GM19025 (cell line): ENCODE measurements at regions not wholly inside any gene's neighbourhood (a gene's known extent, or its start where the extent isn't known, plus 50 kb on each side); places are given as distances from the start of the nearest gene placed in this dataset.
"Not testable (repeated sequence)": the region's sequence is repeated elsewhere in the genome, so short reads cannot be mapped to it uniquely, and the experiment has no call there.

ENCODE experiments used
- ATAC-seq: cut with Tn5 transposase; IDR thresholded peaks from one replicate; pipeline ENCODE4 v1.9.1; 2021; ENCODE audit warnings: mild to moderate bottlenecking, low read depth, moderate library complexity; ENCODE audit not compliant: unreplicated experiment

DNA sequence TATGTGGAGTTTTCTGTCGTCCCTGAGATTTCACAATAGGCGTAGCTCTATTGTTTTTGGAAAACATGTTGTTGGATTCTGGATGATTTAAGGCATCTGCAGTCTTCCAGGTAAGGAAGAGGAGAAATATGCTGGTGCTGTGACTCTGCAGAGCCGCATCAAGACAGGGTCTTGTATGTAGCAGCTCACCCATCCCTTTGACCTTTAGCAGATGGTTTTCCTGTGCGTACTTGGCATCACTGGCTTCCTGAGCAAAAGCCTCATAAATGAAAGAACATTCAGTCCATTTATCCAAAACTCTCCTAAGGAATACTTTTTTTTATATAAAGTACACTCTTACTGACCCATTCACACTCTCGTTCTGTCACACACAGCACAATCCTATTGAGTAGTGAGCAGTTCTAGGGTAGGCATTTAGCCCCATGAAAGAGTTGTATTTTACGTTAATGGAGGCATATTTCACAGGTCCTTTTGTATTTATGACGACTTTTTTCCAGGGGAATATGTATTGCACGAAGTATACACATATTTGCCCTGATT lies 443.9 kb downstream of the STK39 start:
- ATAC-seq, result no peak

DNA sequence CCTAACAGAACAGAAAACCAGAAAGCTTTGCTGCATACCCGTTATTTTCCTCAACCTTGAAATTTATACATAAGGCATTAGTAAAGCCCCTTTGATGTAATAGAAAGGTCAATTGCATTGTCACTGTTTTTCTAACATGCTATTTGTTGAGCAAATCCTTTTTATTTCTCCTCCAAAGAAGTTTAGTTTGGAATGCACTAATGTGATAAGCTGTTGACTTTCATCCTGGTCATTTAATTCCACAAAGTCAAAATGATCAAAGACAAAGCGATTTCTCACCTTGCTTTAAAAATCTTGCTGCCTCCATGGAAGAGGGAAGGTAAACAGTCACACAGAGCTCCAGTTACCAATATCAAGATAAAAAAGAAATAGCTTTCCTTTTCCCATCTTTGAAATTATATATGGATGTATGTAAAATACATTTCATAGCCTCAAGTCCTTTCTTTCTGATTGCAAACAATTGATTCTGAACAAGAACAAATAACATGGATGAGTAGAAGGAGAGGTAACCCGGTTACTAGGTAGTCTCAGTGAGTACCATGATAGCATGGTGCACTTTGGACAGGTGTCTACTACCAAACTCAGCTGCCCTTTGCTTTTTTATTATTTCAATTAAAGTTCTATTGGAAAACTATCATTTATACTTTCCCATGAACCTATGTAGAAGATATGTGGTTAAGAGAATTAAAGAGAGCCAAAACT lies 452.7 kb downstream of the STK39 start:
- no peak for ATAC-seq

DNA sequence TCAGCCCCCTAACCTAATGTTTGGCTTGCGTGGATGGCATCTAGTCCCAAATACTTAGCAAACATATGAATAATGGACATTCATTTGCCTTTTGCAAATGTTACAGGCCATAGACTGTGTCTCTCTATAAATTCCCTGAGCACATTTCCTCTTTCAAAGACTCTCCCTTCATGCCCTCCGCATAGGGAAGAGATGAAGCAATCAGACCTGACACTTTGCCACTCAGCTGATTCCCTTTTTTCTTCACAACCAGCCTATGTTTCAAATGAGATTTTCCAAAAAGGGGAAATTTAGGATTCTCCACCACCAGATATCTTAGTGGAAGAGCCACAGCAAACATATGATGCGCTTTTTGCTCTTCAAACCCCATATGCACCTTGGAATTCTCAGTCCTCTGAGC lies 453.7 kb downstream of the STK39 start:
- no peak for ATAC-seq

DNA sequence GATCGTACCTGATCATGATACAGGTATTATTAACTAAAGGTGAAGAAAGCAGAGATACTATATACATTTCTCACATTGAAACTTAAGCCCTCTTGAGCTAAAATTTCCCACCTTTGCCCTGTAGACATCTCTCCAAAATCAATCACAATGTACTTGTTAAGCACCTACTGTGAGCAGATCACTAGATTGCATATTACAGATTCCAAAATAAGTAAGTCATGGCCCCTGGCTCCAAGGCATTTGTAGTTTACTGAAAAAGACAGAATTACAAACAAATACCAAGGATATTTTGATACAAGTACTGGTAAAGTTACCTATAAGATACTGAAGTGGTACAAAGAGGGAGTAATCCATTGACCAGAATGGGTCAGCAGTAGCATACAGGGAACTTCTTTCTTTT lies 455.3 kb downstream of the STK39 start:
- no peak for ATAC-seq

DNA sequence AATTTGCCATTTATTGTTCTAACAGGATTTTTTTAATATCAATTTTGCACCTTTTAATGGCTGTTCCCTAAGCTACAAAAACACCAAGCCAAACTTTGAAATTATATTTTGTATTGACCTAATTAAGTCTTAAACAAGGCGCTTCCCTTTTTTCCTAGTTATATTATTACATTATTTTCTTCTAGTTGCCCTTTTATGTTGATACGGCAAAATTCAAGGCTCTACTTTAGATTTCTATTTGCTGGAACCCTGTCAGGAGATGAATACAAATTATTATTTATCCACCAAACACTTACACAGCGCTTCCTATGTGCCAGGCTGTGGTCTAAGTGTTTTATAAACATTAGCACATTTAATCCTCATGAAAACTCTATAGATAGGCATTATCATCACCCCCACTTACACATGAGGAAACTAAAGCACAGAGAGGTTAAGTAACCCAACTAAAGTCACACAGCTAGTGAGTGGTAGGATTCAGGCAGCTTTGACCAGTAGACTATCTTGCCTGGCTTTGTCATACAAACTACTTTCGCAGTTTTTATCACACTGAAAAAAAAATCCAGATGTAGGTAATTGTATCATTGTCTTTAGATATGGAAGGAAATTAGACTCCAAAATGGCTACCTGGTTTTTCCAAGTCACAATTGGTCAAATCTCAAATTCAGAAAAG lies 456.5 kb downstream of the STK39 start:
- ATAC-seq, result no peak

DNA sequence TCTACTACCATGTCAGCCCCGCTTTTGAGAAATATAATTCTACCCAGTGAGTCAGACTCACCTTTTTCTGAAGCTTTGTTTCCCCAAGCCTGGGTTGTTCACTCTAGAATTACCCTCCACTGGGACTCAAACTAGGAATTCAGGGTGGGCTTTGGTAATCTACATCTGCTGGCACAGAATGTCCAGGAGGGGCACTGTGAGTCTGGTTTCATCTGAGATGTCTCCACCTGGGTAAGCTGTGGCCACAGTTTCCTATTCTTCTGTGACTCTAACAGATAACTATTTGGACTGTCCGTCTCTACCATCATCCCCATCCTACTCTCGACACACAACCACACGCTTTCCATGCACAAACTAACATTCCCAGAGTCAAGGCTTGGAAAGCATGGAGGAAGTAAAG lies 457.2 kb downstream of the STK39 start:
- ATAC-seq, result no peak

DNA sequence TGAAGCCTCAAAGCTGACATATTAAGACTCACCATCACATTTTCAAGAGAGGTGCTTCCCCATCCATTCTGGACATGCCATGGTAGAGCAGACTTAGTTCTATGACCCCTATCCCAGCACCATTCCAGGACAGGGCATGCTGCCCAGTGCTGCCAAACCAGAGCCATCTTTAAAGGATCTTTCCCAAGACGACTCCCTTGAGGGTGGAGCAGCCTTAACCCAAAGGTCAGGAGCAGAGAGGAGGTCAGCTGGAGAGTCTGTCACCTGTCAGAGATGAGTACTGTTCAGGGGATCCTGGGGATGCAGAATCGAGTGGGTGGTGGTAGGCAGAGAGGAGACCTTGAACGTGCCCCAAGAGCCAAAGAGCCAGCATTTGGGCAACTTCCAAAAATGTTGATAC lies 459.8 kb downstream of the STK39 start:
- ATAC-seq, result no peak

DNA sequence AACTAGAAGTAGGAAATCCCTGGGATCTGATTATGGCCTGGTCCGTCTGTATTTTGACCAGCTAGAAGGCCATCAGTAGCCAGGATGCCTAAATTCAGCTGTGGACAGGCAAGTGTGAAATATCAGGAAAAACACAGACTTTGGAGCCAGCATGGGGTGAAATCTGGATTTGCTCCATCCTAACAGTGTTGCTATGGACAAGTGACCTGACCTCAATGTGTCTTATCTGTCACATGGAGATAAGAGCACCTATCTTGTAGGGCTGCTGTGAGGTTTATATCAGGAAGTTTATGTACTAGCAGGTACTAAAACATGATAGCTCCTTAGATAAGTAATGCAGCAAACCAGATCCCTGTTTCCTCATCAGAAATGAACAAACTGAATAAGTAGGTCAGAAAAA lies 460.4 kb downstream of the STK39 start:
- ATAC-seq, result no peak

DNA sequence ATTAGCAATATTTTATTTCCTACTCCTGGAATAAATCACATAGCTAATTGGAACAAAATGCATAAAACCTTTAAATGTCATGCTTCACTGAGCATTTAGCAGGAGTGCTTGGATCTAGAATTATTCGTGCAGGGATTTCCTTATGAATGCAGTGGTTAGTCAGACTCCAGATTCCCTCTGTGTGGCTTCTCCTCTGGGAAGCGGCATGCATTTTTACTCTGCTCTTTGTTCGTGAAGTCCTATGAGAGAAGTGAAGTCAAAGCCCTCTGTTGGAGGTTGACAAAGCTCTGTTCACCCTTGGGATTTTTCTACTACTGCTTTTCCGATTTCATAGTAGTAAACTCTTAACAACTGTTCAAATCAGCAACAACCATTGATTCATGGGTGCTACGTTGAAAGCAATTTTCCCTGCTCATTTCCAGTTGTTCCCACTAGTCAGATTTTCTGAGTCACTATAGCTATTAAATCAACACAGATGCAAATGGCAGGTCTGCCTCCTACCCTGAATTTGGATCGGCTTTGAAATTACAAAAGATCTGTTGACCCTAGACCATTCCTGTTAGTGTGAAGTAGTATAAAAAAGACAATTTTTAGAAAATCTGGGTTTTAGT lies 461.7 kb downstream of the STK39 start:
- no peak for ATAC-seq

DNA sequence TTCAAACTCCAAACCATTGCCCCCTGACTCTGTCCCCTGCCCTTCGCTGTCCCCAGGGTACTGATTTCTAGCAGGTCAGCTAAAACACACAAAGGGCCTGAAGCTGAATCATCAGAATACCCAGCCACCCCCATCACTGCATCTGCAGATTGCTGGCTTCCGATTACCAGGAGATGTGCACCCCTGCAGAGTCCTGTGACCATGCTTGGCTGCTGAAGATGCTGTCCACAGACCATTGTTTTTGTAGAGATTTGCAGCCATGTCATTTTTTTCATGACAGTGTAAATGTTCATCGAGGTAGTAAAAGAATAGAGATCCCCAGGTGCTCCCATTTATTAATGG lies 463.3 kb downstream of the STK39 start:
- ATAC-seq, result no peak

DNA sequence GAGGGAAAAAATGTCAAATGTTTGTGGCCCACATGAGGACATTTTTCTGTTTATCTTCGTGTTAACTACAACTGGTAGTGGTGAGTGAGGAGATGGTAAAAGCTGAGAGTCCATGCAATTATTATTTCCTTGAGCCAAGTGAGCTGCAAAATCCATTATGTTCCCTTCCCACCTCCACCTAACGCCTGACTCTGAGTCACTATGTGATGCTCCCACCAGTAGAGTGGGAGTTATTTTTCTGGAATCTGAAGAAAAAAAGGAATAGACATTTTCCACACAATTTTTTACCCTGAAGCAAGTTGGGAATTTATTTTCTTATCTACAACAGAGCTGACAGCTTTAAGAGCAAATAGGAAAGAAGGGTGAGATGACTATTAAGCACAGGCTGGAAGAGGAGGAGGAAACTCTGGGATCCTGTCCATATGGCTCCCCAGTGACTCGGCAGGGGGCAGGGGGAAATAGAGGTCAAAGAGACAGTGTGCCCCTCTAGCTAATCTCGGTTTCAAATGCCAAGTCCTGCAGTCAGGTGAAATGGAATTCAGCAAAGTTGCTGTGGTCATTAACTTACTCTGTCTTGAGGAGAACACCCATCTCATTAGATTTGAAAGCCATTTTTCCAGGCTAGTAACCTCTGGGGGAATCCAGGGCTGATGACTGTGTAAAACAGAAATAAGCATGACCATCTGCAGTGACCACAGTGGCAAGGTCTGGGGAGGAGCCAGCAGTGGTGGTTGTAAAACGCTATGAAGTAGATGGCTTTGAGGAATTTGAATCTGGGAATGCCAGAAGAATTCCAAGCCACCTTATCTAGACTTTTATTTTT lies 463.9 kb downstream of the STK39 start:
- ATAC-seq, result no peak

DNA sequence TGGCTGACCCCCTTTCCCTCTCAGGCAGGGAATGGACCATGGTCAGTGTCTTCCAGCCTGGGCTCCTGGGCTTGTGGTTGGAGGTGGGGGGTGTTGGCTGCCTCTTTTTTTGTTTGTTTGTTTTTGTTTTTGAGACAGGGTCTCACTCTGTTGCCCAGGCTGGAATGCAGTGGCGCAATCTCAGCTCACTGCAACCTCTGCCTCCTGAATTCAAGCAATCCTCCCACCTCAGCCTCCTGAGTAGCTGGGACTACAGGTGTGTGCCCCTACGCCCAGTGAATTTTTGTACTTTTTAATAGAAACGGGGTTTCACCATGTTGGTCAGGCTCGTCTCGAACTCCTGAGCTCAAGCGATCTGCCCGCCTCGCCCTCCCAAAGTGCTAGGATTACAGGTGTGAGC lies 465.8 kb downstream of the STK39 start:
- not testable (repeated sequence) for ATAC-seq

DNA sequence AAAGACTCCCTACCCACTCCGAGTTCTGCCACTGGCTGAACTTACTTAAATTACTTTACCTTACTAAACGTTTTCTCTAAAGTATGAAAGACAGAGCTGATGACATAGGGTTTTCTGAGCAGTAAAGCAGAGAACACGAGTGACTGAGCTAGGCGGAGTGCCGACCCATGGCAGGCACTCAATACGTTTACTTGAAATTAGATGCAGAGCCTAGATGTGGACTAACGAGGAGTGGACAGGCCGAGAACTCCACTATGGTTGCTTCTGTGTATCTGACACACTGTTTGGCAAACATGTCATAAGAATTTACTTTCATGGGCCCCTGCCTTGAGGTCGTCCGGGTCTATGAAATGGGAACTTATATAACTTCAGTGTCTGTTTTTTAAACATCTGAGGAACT lies 471.0 kb downstream of the STK39 start:
- no peak for ATAC-seq

DNA sequence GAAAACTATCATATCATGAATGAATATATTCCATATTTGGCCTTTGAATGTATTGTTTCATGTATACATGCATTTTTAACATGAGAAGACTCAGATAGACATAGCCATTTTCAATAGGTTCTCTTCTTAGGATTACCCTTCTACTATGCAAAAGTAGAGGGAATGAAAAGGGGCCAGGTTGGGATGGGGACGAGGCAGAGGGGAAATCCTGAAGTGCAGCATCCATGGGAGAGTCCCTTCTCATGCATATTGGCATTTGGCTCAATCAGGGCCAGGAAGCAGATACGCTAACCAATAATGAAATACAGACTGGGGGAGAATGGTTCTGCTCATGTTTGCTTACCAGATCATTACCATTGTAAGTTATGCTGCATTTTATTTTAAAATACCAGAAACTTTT lies 475.8 kb downstream of the STK39 start:
- ATAC-seq, result no peak

DNA sequence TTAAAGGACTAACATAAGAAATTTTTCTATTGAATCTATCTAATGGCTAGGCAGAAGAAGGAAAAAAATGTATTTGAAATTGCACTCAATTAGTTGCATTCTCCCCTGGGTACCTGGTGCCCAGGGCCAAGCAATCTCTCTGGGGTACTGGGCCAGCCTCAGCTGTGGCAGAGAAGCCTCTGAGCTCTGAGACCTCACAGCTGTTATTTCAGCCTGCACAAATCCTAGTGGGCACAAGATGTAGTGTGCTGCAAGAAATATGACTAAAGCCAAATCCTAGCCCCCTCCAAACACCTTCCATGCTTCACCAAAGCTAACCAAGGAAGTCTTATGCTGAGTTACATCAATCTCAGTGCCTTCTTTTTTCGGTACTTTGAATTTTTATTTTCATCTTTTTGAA lies 478.4 kb downstream of the STK39 start:
- ATAC-seq, result no peak

DNA sequence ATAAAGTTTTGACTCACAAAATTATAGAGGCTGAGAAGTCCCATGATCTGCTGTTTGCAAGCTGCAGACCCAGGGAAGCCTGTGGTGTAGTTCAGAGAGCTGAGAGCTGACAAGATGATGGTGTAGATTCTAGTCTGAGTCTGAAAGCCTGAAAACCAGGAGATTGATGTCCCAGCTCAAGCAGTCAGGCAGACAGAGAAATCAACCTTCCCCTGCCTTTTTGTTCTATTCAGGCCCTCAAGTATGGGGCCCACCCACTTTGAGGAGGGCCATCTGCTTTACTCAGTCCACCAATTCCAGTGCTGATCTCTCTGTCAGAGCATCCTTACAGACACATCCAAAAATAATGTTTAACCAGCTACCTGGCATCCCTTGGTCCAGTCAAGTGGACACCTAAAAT lies 479.6 kb downstream of the STK39 start:
- ATAC-seq, result no peak

DNA sequence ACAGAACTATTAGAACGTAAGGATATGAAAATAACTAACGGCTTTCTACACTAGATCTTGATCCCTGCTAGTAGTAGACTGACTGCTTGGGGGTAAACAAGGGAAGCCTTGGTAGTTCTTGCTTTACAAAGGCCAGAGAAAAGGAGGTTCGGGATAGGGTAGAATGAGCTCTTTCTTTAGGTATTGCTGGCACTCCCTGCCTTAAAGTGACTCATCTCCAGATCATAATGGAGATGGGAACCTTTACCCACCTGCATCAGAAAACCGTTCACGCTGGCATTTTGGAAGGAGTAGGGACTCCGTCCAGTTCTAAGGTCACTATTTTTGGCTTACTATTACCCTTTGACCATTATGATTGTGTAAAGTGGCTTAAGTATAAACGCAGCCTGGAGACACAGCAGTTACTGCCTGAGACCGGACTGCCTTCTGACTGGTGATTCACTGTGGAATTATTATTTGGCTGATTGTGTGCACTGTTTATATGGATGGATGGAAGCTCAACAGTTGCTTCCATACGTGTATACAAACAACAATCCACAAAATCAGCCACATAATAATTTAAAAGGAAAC lies 482.5 kb downstream of the STK39 start:
- ATAC-seq, result no peak

DNA sequence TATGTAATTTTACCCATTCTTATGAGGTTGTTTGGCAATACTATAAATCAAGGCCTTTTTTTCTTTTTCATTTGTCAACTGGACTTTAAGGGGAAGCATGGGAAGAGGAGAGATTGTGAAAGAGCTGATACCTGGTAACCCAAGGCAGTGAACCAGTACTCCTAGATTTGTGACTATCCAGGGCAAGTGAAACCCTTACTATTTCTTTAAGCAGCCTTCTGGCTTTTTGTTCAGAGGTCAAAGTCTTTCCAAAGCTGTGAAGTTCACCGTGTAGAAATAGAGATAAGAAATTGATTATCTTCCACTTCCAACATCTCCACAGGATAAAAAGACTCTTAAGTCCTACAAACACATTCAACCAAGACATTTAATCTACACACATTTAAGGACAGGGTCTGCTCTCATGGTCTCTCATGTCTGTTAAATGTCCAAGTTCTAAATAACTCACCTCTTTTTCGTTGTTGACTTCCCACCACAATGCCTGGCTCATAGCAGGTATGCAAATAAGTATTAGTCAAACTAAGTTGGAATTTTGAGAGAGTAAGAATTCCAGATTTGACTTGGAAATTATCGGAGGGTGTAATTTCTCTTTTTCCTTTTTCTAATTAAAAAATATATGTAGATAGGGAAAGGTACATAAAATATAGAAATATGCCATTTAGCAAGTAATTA lies 485.8 kb downstream of the STK39 start:
- no peak for ATAC-seq

DNA sequence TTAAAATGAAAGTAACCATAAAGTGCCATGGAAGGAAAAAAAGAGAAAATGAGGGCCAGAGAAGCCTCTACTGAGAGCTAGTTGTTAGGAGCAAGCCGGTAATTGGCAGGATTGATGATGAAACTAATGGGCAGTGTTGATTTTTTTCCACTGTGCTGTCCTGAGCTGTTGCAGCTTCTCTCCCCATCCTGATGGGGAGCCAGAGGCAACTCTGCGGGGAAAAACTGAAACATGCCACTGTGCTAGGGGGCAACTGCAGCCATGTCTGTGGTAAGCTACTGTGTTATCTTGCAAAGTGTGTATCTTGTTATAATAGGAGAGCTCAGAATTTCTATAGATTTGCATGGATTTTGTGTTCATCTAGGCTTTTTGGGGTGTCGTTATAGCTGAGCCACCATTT lies 487.9 kb downstream of the STK39 start:
- no peak for ATAC-seq

DNA sequence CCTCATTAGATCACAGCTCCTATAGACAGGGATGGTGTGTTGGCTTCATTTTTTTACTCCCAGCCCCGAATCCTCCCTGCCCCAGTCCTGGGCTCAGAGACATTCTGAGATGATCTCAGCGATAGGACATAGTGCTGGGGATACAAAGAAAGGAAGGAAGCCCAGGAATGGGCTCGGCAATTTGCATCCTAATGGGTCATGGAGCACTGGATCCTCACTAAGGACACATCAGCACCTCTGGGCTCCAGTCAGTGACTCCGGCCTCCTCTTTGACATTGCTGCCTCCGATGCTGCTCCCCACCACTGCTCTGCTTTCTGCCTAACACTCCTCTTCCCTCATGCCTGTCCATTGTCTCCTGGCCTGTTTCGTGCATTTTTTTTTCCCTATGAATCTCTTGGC lies 489.1 kb downstream of the STK39 start:
- no peak for ATAC-seq
